NCI-H526 (cell line): ENCODE measurements at regions not wholly inside any gene's neighbourhood (a gene's known extent, or its start where the extent isn't known, plus 50 kb on each side); places are given as distances from the start of the nearest gene placed in this dataset.

Experiments used
- DNase-seq, 2 experiments: peaks; one replicate each; lab custom pipeline; 2025; lab: John Stamatoyannopoulos, UW

DNA sequence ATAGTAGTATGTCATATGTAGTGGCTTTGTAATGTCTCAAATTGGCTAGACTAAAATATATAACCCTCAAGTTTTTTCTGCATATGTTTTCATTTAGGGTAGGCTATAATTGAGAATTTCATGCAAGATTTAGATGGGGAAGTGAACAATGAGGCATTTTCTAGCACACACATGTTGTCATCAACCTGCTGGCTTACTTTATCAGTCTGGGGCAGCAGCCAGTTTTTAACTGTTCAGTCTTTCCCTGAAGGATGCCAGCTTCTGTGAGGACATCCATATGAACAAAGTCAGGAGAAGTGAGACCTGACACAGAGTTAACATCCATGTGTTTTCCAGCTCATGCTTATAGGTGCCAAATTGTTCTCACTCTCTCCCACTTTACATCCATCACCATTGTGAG is 74.7 kb upstream of the OLFM3 start:
- DNase-seq: no peak

- DNase-seq: no peak
These were observed 53.8 kb upstream of the OLFM3 start for GRCh38 chr1:102050556-102050955.

DNA sequence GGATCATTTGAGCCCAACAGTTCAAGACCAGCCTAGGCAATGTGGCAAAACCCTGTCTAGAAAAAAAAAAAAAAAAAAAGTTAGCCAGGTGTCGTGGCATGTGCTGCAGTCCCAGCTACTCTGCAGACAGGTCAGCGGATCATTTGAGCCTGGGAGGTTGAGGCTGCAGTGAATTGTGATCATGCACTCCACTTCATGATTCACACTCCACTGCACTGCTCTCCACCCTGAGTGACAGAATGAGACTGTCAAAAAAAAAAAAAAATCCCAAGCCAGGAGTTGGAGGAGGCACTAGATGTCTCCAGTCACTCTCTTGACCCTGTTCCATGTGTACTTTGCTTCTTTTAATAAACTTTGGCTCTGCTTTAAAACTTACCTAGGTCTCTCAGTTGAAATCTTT is 51.0 kb upstream of the OLFM3 start:
- DNase-seq: no peak
